ENCODE measurements at regions not wholly inside any gene's neighbourhood (a gene's known extent, or its start where the extent isn't known, plus 50 kb on each side); places are given as distances from the start of the nearest gene placed in this dataset.

GRCh38 chr2:104444889-104445288 lies 409.0 kb upstream of the POU3F3 start:
- H3K27me3 ChIP-seq (replicated peaks): no peaks in the 10 kb centered on the region
- H3K4me3 ChIP-seq (ENCODE audit: low read depth, low read length): no peak overlapping the region
- DNase-seq: no peak
- in situ Hi-C loops (cut with HindIII; ENCODE audit: low pct_ligation_motif_present, low sequenced_read_pairs): no loop called here
- no peak for TF ChIP-seq CTCF (IDR thresholded peaks at IDR 0.05; ENCODE audit: low read depth, low read length, missing control alignments)
- H3K27ac ChIP-seq: no peak overlapping the region
- no peaks in the 10 kb centered on the region for H3K36me3 ChIP-seq (replicated peaks)

- H3K4me3 ChIP-seq (ENCODE audit: low read depth, low read length): no peak overlapping the region
- H3K27me3 ChIP-seq (replicated peaks): no peaks in the 10 kb centered on the region
- in situ Hi-C loops (cut with HindIII; ENCODE audit: low pct_ligation_motif_present, low sequenced_read_pairs): no loop called here
- H3K27ac ChIP-seq: no peak overlapping the region
- no peak for TF ChIP-seq CTCF (IDR thresholded peaks at IDR 0.05; ENCODE audit: low read depth, low read length, missing control alignments)
- H3K36me3 ChIP-seq (replicated peaks): no peaks in the 10 kb centered on the region
- DNase-seq: no peak
Observed at GRCh38 chr2:104447831-104448434, 406.0 kb upstream of the POU3F3 start.

- H3K4me3 ChIP-seq (ENCODE audit: low read depth, low read length): no peak overlapping the region
- TF ChIP-seq CTCF (IDR thresholded peaks at IDR 0.05; ENCODE audit: low read depth, low read length, missing control alignments): no peak
- H3K27me3 ChIP-seq (replicated peaks): no peaks in the 10 kb centered on the region
- H3K36me3 ChIP-seq (replicated peaks): no peaks in the 10 kb centered on the region
- no peak overlapping the region for H3K27ac ChIP-seq
- in situ Hi-C loops (cut with HindIII; ENCODE audit: low pct_ligation_motif_present, low sequenced_read_pairs): no loop called here
- no peak for DNase-seq
Observed at GRCh38 chr2:104448661-104449440, 405.1 kb upstream of the POU3F3 start.

GRCh38 chr2:104452558-104452957 lies 401.4 kb upstream of the POU3F3 start:
- H3K27ac ChIP-seq: no peak overlapping the region
- TF ChIP-seq CTCF (IDR thresholded peaks at IDR 0.05; ENCODE audit: low read depth, low read length, missing control alignments): no peak
- no peaks in the 10 kb centered on the region for H3K36me3 ChIP-seq (replicated peaks)
- no peak overlapping the region for H3K4me3 ChIP-seq (ENCODE audit: low read depth, low read length)
- no peaks in the 10 kb centered on the region for H3K27me3 ChIP-seq (replicated peaks)
- DNase-seq: no peak
- in situ Hi-C loops (cut with HindIII; ENCODE audit: low pct_ligation_motif_present, low sequenced_read_pairs): no loop called here

GRCh38 chr2:104462731-104463130 lies 391.2 kb upstream of the POU3F3 start:
- DNase-seq: no peak
- H3K27ac ChIP-seq: no peak overlapping the region
- no peak for TF ChIP-seq CTCF (IDR thresholded peaks at IDR 0.05; ENCODE audit: low read depth, low read length, missing control alignments)
- H3K4me3 ChIP-seq (ENCODE audit: low read depth, low read length): no peak overlapping the region
- H3K27me3 ChIP-seq (replicated peaks): no peaks in the 10 kb centered on the region
- in situ Hi-C loops (cut with HindIII; ENCODE audit: low pct_ligation_motif_present, low sequenced_read_pairs): no loop called here
- H3K36me3 ChIP-seq (replicated peaks): no peaks in the 10 kb centered on the region
